B cell (primary cell): ENCODE measurements at regions not wholly inside any gene's neighbourhood (a gene's known extent, or its start where the extent isn't known, plus 50 kb on each side); places are given as distances from the start of the nearest gene placed in this dataset.

ENCODE experiments used
- EZH2 ChIP-seq: IDR thresholded peaks from 2 replicates; pipeline ENCODE4 v1.6.1; 2012; ENCODE audit warnings: borderline replicate concordance, low read depth, mild to moderate bottlenecking, moderate library complexity, low read length; ENCODE audit not compliant: insufficient read depth, poor library complexity, severe bottlenecking
- TF ChIP-seq, protein P1 (sequence below): fragments of 200-600 bp; IDR thresholded peaks from one replicate; pipeline ENCODE4 v1.8.0; 2022; ENCODE audit warnings: antibody characterized with exemption, mild to moderate bottlenecking

GRCh38 chr1:232579958-232580941 is 49.7 kb downstream of the SIPA1L2 start:
- TF ChIP-seq, protein P1, sequence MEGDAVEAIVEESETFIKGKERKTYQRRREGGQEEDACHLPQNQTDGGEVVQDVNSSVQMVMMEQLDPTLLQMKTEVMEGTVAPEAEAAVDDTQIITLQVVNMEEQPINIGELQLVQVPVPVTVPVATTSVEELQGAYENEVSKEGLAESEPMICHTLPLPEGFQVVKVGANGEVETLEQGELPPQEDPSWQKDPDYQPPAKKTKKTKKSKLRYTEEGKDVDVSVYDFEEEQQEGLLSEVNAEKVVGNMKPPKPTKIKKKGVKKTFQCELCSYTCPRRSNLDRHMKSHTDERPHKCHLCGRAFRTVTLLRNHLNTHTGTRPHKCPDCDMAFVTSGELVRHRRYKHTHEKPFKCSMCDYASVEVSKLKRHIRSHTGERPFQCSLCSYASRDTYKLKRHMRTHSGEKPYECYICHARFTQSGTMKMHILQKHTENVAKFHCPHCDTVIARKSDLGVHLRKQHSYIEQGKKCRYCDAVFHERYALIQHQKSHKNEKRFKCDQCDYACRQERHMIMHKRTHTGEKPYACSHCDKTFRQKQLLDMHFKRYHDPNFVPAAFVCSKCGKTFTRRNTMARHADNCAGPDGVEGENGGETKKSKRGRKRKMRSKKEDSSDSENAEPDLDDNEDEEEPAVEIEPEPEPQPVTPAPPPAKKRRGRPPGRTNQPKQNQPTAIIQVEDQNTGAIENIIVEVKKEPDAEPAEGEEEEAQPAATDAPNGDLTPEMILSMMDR, result no peak
- TF ChIP-seq EZH2, result no peak
